HG02938 (cell line): ENCODE measurements at regions not wholly inside any gene's neighbourhood (a gene's known extent, or its start where the extent isn't known, plus 50 kb on each side); places are given as distances from the start of the nearest gene placed in this dataset.

ENCODE experiments used
- ATAC-seq: cut with Tn5 transposase; IDR thresholded peaks from one replicate; pipeline ENCODE4 v1.9.1; 2021; ENCODE audit warnings: mild to moderate bottlenecking, moderate library complexity; ENCODE audit not compliant: unreplicated experiment

GRCh38 chr4:42328978-42329377 lies 68.3 kb upstream of the SHISA3 start:
- ATAC-seq: no peak

- no peak for ATAC-seq
These were observed 67.9 kb upstream of the SHISA3 start for GRCh38 chr4:42329421-42329820.

- no peak for ATAC-seq
These were observed 67.2 kb upstream of the SHISA3 start for GRCh38 chr4:42330002-42330592.

GRCh38 chr4:42331040-42331439 lies 66.2 kb upstream of the SHISA3 start:
- no peak for ATAC-seq

- ATAC-seq: no peak
These were observed 65.3 kb upstream of the SHISA3 start for GRCh38 chr4:42331914-42332368.

- no peak for ATAC-seq
These were observed 57.3 kb upstream of the SHISA3 start for GRCh38 chr4:42339935-42340406.

- no peak for ATAC-seq
These were observed 55.7 kb upstream of the SHISA3 start for GRCh38 chr4:42341518-42342026.

- no peak for ATAC-seq
These were observed 54.8 kb upstream of the SHISA3 start for GRCh38 chr4:42342459-42342858.

GRCh38 chr4:42344309-42344708 lies 53.0 kb upstream of the SHISA3 start:
- no peak for ATAC-seq

GRCh38 chr4:42344749-42345148 lies 52.5 kb upstream of the SHISA3 start:
- ATAC-seq: no peak

GRCh38 chr4:42345962-42346544 lies 51.2 kb upstream of the SHISA3 start:
- no peak for ATAC-seq

- ATAC-seq: no peak
These were observed 50.2 kb upstream of the SHISA3 start for GRCh38 chr4:42347076-42347475.
